ENCODE measurements at regions not wholly inside any gene's neighbourhood (a gene's known extent, or its start where the extent isn't known, plus 50 kb on each side); places are given as distances from the start of the nearest gene placed in this dataset.

DNA sequence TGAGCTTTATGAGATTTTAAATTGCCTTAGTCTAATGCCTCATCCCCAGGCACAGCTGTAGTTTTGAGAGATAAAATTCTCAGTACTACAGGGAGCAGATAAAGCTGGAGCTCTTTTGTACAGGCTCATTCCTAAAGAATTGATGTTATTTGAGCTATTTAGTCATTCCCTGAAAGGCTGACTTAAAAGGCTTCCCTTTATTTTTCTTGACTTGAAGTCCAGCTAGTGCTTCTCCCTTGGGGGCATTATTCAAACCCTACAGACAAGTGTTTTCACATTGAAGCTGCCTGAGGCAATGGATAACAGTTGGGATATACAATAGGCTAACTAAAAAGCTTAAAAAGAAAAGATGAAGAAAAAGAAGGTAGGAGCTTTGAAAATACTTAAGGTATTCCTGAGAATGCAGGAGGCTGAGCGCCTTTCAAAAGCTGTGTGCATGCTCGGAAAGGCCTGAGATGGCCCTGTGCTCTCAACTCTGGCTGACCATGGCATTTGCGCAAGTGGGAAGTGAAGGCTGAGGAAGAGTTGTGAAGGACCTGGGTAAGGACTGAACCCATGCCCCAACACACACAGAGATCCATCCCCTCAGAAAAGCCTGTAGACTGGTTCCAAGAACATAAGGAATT, 315.1 kb downstream of the SMOC2 start:
- TF ChIP-seq, protein P1, sequence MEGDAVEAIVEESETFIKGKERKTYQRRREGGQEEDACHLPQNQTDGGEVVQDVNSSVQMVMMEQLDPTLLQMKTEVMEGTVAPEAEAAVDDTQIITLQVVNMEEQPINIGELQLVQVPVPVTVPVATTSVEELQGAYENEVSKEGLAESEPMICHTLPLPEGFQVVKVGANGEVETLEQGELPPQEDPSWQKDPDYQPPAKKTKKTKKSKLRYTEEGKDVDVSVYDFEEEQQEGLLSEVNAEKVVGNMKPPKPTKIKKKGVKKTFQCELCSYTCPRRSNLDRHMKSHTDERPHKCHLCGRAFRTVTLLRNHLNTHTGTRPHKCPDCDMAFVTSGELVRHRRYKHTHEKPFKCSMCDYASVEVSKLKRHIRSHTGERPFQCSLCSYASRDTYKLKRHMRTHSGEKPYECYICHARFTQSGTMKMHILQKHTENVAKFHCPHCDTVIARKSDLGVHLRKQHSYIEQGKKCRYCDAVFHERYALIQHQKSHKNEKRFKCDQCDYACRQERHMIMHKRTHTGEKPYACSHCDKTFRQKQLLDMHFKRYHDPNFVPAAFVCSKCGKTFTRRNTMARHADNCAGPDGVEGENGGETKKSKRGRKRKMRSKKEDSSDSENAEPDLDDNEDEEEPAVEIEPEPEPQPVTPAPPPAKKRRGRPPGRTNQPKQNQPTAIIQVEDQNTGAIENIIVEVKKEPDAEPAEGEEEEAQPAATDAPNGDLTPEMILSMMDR (IDR thresholded peaks at IDR 0.05), result no peak
- no peak for TF ChIP-seq POLR2A (IDR thresholded peaks at IDR 0.05)
